ENCODE measurements at regions not wholly inside any gene's neighbourhood (a gene's known extent, or its start where the extent isn't known, plus 50 kb on each side); places are given as distances from the start of the nearest gene placed in this dataset.

DNA sequence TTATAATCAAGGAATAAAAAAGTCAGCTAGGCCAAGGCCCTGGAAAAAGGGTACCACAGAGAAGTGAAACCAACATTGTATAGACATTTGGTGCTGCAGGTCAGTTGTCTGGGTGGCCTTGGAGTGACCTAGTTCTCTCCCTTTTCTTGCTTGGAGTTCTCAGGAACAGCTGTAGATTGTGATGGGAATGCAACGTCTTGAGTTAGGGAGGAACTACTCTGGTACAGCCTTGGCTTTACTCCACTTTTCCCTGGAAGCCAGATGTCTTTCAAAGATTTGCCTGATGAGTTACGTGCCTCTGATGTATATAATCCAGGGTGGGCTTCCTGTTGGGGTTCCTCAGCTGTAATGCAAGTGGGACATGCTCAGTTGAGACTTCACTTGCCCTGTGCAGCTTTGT lies 694.7 kb downstream of the HTR1B start (continued):
- TF ChIP-seq ZBTB40 (IDR thresholded peaks at IDR 0.05) (no peak), ZBTB40 (CRISPR knock-in tag; IDR thresholded peaks at IDR 0.05) (no peak), ATAD3A (CRISPR knock-in tag; IDR thresholded peaks at IDR 0.05) (no peak)

GRCh38 chr6:76764057-76764456 lies 691.6 kb upstream of the IMPG1 start:
- Histone ChIP-seq H3K27ac (ENCODE audit: extremely low read length, insufficient read depth, low read length) (no peak overlapping the region), H3K36me3 (replicated peaks in 1 of 2; ENCODE audit: control insufficient read depth in 1 of 2, insufficient read depth in 2 of 2, low read length in 2 of 2) (no peaks in the 10 kb centered on the region), H3K4me2 (ENCODE audit: low read depth, low read length) (no peak overlapping the region), H4K20me1 (ENCODE audit: insufficient read depth, low read length) (no peaks in the 10 kb centered on the region), H3K9ac (ENCODE audit: insufficient read depth, low read depth, low read length) (no peak overlapping the region), H3K9me3 (ENCODE audit: low read length) (no peaks in the 10 kb centered on the region), H3K4me3 (replicated peaks in 1 of 3; ENCODE audit: insufficient read depth in 1 of 3, low read depth in 2 of 3, low read length in 3 of 3) (no peak overlapping the region), H3K27me3 (ENCODE audit: control insufficient read depth in 1 of 2, insufficient read depth in 2 of 2, low read length in 2 of 2) (no peaks in the 10 kb centered on the region), H2AFZ (ENCODE audit: low read length) (no peak overlapping the region), H3K4me1 (ENCODE audit: insufficient read depth, low read length) (no peaks in the 10 kb centered on the region), H3K79me2 (ENCODE audit: insufficient read depth, low read length) (no peaks in the 10 kb centered on the region)
- FAIRE-seq (no peak), ATAC-seq (no peak), DNase-seq (ENCODE audit: low spot score) (no peak)
- no TSS peak for BruUV-seq (replicated peaks)
- ChIA-PET POLR2A (no interaction called here), CTCF (ENCODE audit: low intra/inter-chr PET ratio, low total read pairs) (no interaction called here)
- in situ Hi-C loops (cut with HindIII; ENCODE audit: extremely low pct_ligation_motif_present, low pct_unique_long_range_greater_than_20kb): no loop called here
- intact Hi-C loops (cut with micrococcal nuclease; ENCODE audit: unreplicated experiment): loop anchor here (10.0 kb wide), 1 partner anchor 59 kb away; no protein-coding TSS in a partner anchor
- WGBS (ENCODE audit: low lambda C conversion rate): 0% methylated on average over 2 of the region's 2 CpGs
- TF ChIP-seq MTA3 (CRISPR knock-in tag; IDR thresholded peaks at IDR 0.05) (no peak), PREB (CRISPR knock-in tag; IDR thresholded peaks at IDR 0.05) (no peak), ZNF44 (CRISPR knock-in tag; IDR thresholded peaks at IDR 0.05) (no peak), WIZ (CRISPR knock-in tag; IDR thresholded peaks at IDR 0.05) (no peak), ZNF136 (CRISPR knock-in tag; IDR thresholded peaks at IDR 0.05; ENCODE audit: low read depth) (no peak), ZNF160 (CRISPR knock-in tag; IDR thresholded peaks at IDR 0.05) (no peak), KLF11 (CRISPR knock-in tag; IDR thresholded peaks at IDR 0.05) (no peak), ZNF780A (CRISPR knock-in tag; IDR thresholded peaks at IDR 0.05) (no peak), RFX1 (IDR thresholded peaks at IDR 0.05) (no peak), HDAC6 (IDR thresholded peaks at IDR 0.05; ENCODE audit: low read depth, low read length) (no peak), PAX8 (CRISPR knock-in tag; IDR thresholded peaks at IDR 0.05; ENCODE audit: borderline replicate concordance) (no peak)
- TF ChIP-seq, protein P1, sequence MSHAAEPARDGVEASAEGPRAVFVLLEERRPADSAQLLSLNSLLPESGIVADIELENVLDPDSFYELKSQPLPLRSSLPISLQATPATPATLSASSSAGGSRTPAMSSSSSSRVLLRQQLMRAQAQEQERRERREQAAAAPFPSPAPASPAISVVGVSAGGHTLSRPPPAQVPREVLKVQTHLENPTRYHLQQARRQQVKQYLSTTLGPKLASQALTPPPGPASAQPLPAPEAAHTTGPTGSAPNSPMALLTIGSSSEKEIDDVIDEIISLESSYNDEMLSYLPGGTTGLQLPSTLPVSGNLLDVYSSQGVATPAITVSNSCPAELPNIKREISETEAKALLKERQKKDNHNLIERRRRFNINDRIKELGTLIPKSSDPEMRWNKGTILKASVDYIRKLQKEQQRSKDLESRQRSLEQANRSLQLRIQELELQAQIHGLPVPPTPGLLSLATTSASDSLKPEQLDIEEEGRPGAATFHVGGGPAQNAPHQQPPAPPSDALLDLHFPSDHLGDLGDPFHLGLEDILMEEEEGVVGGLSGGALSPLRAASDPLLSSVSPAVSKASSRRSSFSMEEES (CRISPR knock-in tag; IDR thresholded peaks at IDR 0.05): no peak

Measured in HepG2 (cell line).